ENCODE measurements at regions not wholly inside any gene's neighbourhood (a gene's known extent, or its start where the extent isn't known, plus 50 kb on each side); places are given as distances from the start of the nearest gene placed in this dataset.

- TF ChIP-seq TCFL5 (CRISPR knock-in tag; conservative IDR thresholded peaks at IDR 0.05) (no peak), HNRNPLL (IDR thresholded peaks at IDR 0.05; ENCODE audit: low read depth, low read length, poor library complexity, severe bottlenecking) (no peak)
Measured at GRCh38 chr2:185610301-185610700, 128.3 kb upstream of the FSIP2 start.
